Smooth muscle cell (in vitro differentiated cells): ENCODE measurements at regions not wholly inside any gene's neighbourhood (a gene's known extent, or its start where the extent isn't known, plus 50 kb on each side); places are given as distances from the start of the nearest gene placed in this dataset.

ENCODE experiments used
- DNase-seq: peaks from one replicate; lab custom pipeline; 2025; ENCODE audit not compliant: unreplicated experiment; lab: John Stamatoyannopoulos, UW
- H2AFZ ChIP-seq: fragments of 200-600 bp; sonication (generic); 2 replicates; pipeline ENCODE4 v1.6.0; 2016; ENCODE audit warnings: antibody characterized with exemption, low read depth, mild to moderate bottlenecking
- H3F3A ChIP-seq: fragments of 200-600 bp; sonication (generic); 2 replicates; pipeline ENCODE4 v1.6.0; 2017; ENCODE audit warnings: antibody characterized with exemption, low read depth
- H3K27ac ChIP-seq: fragments of 200-600 bp; sonication (generic); 2 replicates; pipeline ENCODE4 v1.5.1; 2016; ENCODE audit warnings: low read depth, mild to moderate bottlenecking
- H3K27me3 ChIP-seq: fragments of 200-600 bp; sonication (generic); 2 replicates; pipeline ENCODE4 v1.6.1; 2016; ENCODE audit warnings: low read depth, mild to moderate bottlenecking
- H3K36me3 ChIP-seq: fragments of 200-600 bp; sonication (generic); 2 replicates; pipeline ENCODE4 v1.5.1; 2016; ENCODE audit warnings: low read depth
- H3K4me1 ChIP-seq: fragments of 200-600 bp; sonication (generic); 2 replicates; pipeline ENCODE4 v1.5.1; 2016; ENCODE audit warnings: low read depth
- H3K4me2 ChIP-seq: fragments of 200-600 bp; sonication (generic); 2 replicates; pipeline ENCODE4 v1.6.0; 2016; ENCODE audit warnings: mild to moderate bottlenecking
- H3K4me3 ChIP-seq: fragments of 200-600 bp; sonication (generic); 2 replicates; pipeline ENCODE4 v1.5.1; 2016; ENCODE audit warnings: mild to moderate bottlenecking
- H3K79me2 ChIP-seq: fragments of 200-600 bp; sonication (generic); 2 replicates; pipeline ENCODE4 v1.6.0; 2016; ENCODE audit warnings: low read depth, mild to moderate bottlenecking
- H3K9ac ChIP-seq: fragments of 200-600 bp; sonication (generic); 2 replicates; pipeline ENCODE4 v1.6.0; 2016; ENCODE audit warnings: low read depth
- H3K9me3 ChIP-seq: fragments of 200-600 bp; sonication (generic); replicated peaks from 2 replicates; pipeline ENCODE4 v1.5.1; 2016; ENCODE audit warnings: low read depth
- H4K20me1 ChIP-seq: fragments of 200-600 bp; sonication (generic); 2 replicates; pipeline ENCODE4 v1.6.0; 2016; ENCODE audit warnings: low read depth
- WGBS: methylation state at CpG from one replicate; pipeline ENCODE4 v1.1.7; 2016; ENCODE audit warnings: low lambda C conversion rate; 5-methylcytosine and 5-hydroxymethylcytosine counted together
- TF ChIP-seq, protein P1 (sequence below): fragments of 200-600 bp; sonication (generic); IDR thresholded peaks from 2 replicates; pipeline ENCODE4 v1.5.1; 2017; ENCODE audit warnings: borderline replicate concordance, mild to moderate bottlenecking, antibody characterized with exemption; ENCODE audit not compliant: insufficient read depth, poor library complexity, severe bottlenecking

- TF ChIP-seq, protein P1, sequence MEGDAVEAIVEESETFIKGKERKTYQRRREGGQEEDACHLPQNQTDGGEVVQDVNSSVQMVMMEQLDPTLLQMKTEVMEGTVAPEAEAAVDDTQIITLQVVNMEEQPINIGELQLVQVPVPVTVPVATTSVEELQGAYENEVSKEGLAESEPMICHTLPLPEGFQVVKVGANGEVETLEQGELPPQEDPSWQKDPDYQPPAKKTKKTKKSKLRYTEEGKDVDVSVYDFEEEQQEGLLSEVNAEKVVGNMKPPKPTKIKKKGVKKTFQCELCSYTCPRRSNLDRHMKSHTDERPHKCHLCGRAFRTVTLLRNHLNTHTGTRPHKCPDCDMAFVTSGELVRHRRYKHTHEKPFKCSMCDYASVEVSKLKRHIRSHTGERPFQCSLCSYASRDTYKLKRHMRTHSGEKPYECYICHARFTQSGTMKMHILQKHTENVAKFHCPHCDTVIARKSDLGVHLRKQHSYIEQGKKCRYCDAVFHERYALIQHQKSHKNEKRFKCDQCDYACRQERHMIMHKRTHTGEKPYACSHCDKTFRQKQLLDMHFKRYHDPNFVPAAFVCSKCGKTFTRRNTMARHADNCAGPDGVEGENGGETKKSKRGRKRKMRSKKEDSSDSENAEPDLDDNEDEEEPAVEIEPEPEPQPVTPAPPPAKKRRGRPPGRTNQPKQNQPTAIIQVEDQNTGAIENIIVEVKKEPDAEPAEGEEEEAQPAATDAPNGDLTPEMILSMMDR = no peak
- no peaks in the 10 kb centered on the region for H3K36me3 ChIP-seq
- no peaks in the 10 kb centered on the region for H3K79me2 ChIP-seq
- no peaks in the 10 kb centered on the region for H3K27me3 ChIP-seq
- no peak overlapping the region for H3K4me2 ChIP-seq
- H3F3A ChIP-seq = no peaks in the 10 kb centered on the region
- no peak overlapping the region for H2AFZ ChIP-seq
- WGBS = 87% methylated on average over 2 of the region's 2 CpGs
- no peak for DNase-seq
- no peak overlapping the region for H3K27ac ChIP-seq
- no peaks in the 10 kb centered on the region for H3K9me3 ChIP-seq
- no peaks in the 10 kb centered on the region for H3K4me1 ChIP-seq
- H4K20me1 ChIP-seq = no peaks in the 10 kb centered on the region
- no peak overlapping the region for H3K4me3 ChIP-seq
- H3K9ac ChIP-seq = no peak overlapping the region
These were observed 332.5 kb downstream of the C4orf33 start for GRCh38 chr4:129428454-129428853.

GRCh38 chr4:129429581-129430320 lies 333.8 kb downstream of the C4orf33 start:
- Histone ChIP-seq H3K9me3 (no peaks in the 10 kb centered on the region), H3K36me3 (no peaks in the 10 kb centered on the region), H3K27ac (no peak overlapping the region), H2AFZ (no peak overlapping the region), H3K27me3 (no peaks in the 10 kb centered on the region), H3K79me2 (no peaks in the 10 kb centered on the region), H3K4me2 (no peak overlapping the region), H3K4me3 (no peak overlapping the region), H3K4me1 (no peaks in the 10 kb centered on the region), H3K9ac (no peak overlapping the region), H3F3A (no peaks in the 10 kb centered on the region), H4K20me1 (no peaks in the 10 kb centered on the region)
- DNase-seq = no peak
- TF ChIP-seq, protein P1 = no peak
- WGBS = 84% methylated on average over 2 of the region's 2 CpGs

DNA sequence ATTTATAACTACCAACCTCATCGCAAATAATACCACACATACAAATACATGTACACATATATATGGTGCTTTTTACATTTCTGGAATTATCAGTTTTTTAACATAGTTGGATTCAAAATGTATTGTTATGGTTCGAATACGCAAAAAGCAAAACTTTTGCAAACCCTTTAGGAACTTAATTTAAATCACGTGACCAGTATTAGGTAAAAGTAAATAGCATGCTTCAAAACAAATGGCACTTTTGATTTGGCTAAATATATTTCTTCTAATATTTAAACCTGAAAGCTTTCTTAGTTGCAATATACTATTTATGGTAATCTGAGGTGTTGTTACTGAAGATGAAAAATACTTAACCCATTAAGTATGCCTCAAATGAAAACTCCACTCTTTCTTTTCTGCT lies 341.4 kb downstream of the C4orf33 start:
- WGBS = 90% methylated on average over 4 of the region's 4 CpGs
- H2AFZ ChIP-seq = no peak overlapping the region
- no peaks in the 10 kb centered on the region for H3K36me3 ChIP-seq
- no peaks in the 10 kb centered on the region for H3K27me3 ChIP-seq
- H3K79me2 ChIP-seq = no peaks in the 10 kb centered on the region
- DNase-seq = no peak
- TF ChIP-seq, protein P1 = no peak
- H3K9me3 ChIP-seq = no peaks in the 10 kb centered on the region
- H3K9ac ChIP-seq = no peak overlapping the region
- no peak overlapping the region for H3K4me3 ChIP-seq
- H3F3A ChIP-seq = no peaks in the 10 kb centered on the region
- H3K4me1 ChIP-seq = no peaks in the 10 kb centered on the region
- no peaks in the 10 kb centered on the region for H4K20me1 ChIP-seq
- no peak overlapping the region for H3K4me2 ChIP-seq
- H3K27ac ChIP-seq = no peak overlapping the region

- H4K20me1 ChIP-seq = no peaks in the 10 kb centered on the region
- no peaks in the 10 kb centered on the region for H3K9me3 ChIP-seq
- TF ChIP-seq, protein P1 = no peak
- H3K79me2 ChIP-seq = no peaks in the 10 kb centered on the region
- H3F3A ChIP-seq = no peaks in the 10 kb centered on the region
- H3K36me3 ChIP-seq = no peaks in the 10 kb centered on the region
- H3K27me3 ChIP-seq = no peaks in the 10 kb centered on the region
- no peak for DNase-seq
- H2AFZ ChIP-seq = no peak overlapping the region
- H3K4me3 ChIP-seq = no peak overlapping the region
- H3K27ac ChIP-seq = no peak overlapping the region
- WGBS = 85% methylated on average over 4 of the region's 4 CpGs
- no peak overlapping the region for H3K4me2 ChIP-seq
- no peaks in the 10 kb centered on the region for H3K4me1 ChIP-seq
- H3K9ac ChIP-seq = no peak overlapping the region
These were observed 342.6 kb downstream of the C4orf33 start for GRCh38 chr4:129438456-129438981.
